ENCODE measurements at regions not wholly inside any gene's neighbourhood (a gene's known extent, or its start where the extent isn't known, plus 50 kb on each side); places are given as distances from the start of the nearest gene placed in this dataset.

GRCh38 chr20:48015141-48015910 is 230.0 kb upstream of the SULF2 start:
- no peak for DNase-seq (ENCODE audit: low spot score)

- DNase-seq (ENCODE audit: low spot score) = no peak
These were observed 227.2 kb upstream of the SULF2 start for GRCh38 chr20:48012401-48012974.

GRCh38 chr20:48011025-48011424 is 225.7 kb upstream of the SULF2 start:
- DNase-seq (ENCODE audit: low spot score) = no peak

- no peak for DNase-seq (ENCODE audit: low spot score)
These were observed 225.3 kb upstream of the SULF2 start for GRCh38 chr20:48010623-48011022.

GRCh38 chr20:48008850-48009515 is 223.7 kb upstream of the SULF2 start:
- DNase-seq (ENCODE audit: low spot score) = no peak

GRCh38 chr20:48007351-48007750 is 222.1 kb upstream of the SULF2 start:
- DNase-seq (ENCODE audit: low spot score) = no peak

GRCh38 chr20:48006036-48006833 is 221.0 kb upstream of the SULF2 start:
- no peak for DNase-seq (ENCODE audit: low spot score)

- no peak for DNase-seq (ENCODE audit: low spot score)
These were observed 217.7 kb upstream of the SULF2 start for GRCh38 chr20:48003021-48003420.

- DNase-seq (ENCODE audit: low spot score) = no peak
These were observed 217.3 kb upstream of the SULF2 start for GRCh38 chr20:48002517-48002970.

- no peak for DNase-seq (ENCODE audit: low spot score)
These were observed 213.9 kb upstream of the SULF2 start for GRCh38 chr20:47999166-47999565.

GRCh38 chr20:47998736-47999135 is 213.5 kb upstream of the SULF2 start:
- no peak for DNase-seq (ENCODE audit: low spot score)

GRCh38 chr20:47995661-47996060 is 210.4 kb upstream of the SULF2 start:
- no peak for DNase-seq (ENCODE audit: low spot score)

- no peak for DNase-seq (ENCODE audit: low spot score)
These were observed 208.5 kb upstream of the SULF2 start for GRCh38 chr20:47993817-47994216.

GRCh38 chr20:47993035-47993755 is 207.9 kb upstream of the SULF2 start:
- no peak for DNase-seq (ENCODE audit: low spot score)

GRCh38 chr20:47991875-47992488 is 206.7 kb upstream of the SULF2 start:
- DNase-seq (ENCODE audit: low spot score) = no peak

GRCh38 chr20:47990507-47991150 is 205.3 kb upstream of the SULF2 start:
- no peak for DNase-seq (ENCODE audit: low spot score)

- no peak for DNase-seq (ENCODE audit: low spot score)
These were observed 204.7 kb upstream of the SULF2 start for GRCh38 chr20:47989957-47990356.

- DNase-seq (ENCODE audit: low spot score) = no peak
These were observed 203.4 kb upstream of the SULF2 start for GRCh38 chr20:47988676-47989075.

- no peak for DNase-seq (ENCODE audit: low spot score)
These were observed 200.0 kb upstream of the SULF2 start for GRCh38 chr20:47985092-47985850.

- no peak for DNase-seq (ENCODE audit: low spot score)
These were observed 199.2 kb upstream of the SULF2 start for GRCh38 chr20:47984437-47984836.

Measured in COLO829 (cell line).